NOMO-1 (cell line): ENCODE measurements at regions not wholly inside any gene's neighbourhood (a gene's known extent, or its start where the extent isn't known, plus 50 kb on each side); places are given as distances from the start of the nearest gene placed in this dataset.

Experiments used
- DNase-seq, 2 experiments: peaks; one replicate each; lab custom pipeline; 2025; ENCODE audit not compliant: unreplicated experiment in 2 of 2; lab: John Stamatoyannopoulos, UW

DNA sequence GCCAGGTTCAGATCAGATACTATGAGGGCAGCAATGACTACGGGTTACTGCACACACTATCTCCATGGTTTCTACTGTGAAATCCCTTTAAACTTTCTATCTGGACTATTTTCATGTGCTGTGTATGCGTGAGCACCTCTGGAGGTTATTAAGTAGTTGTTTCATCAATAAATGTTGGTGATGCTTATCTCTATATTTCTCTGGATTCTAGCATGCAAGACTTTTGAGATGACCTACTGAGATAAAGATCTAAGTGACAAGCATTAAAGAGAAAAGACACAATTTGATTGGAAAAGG, 194.0 kb downstream of the NRIP1 start:
- no peak for DNase-seq

- peak; percentile 24 to 63 for DNase-seq
These were observed 194.6 kb downstream of the NRIP1 start for GRCh38 chr21:14869984-14870852.

DNA sequence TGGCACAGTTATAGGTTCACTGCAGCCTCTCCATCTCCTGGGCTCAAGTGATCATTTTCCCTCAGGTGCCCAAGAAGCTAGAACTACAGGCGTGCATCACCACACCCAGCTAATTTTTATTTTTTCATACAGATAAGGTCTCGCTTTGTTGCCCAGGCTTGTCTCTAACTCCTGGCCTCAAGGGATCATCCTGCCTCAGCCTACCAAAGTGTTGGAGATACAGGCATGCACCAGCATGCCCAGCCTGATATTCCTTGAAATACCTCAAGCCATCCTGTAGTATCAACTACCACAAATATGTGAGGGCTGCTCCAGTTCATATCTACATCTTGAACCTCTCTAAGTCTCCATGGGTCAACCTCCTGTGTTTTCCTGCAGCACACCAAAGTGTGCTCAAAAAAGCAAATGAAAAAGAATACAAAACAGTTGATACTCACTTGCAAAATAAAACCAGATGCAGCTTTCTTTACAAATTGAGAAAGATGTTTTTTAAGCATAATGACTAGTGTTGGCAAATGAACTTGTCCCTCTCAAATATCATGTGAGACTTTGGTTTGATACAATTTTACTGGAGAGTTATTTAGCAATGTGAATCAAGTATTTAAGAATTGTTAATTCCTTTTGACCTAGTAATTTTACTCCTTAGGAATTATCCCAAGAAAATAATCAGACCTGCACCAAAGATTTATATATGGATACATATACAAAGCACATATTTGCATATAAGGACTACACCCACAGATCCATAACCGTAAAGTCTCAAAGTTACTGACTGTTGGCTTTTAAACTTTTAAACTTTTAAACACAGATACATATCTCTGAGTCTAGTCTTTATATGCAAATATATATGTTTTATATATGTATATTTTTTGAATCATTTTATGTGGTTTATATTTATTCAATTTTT, 197.7 kb downstream of the NRIP1 start:
- DNase-seq = no peak

GRCh38 chr21:14864211-14865021, 200.4 kb downstream of the NRIP1 start:
- peak; percentile 33 to 38 for DNase-seq

DNA sequence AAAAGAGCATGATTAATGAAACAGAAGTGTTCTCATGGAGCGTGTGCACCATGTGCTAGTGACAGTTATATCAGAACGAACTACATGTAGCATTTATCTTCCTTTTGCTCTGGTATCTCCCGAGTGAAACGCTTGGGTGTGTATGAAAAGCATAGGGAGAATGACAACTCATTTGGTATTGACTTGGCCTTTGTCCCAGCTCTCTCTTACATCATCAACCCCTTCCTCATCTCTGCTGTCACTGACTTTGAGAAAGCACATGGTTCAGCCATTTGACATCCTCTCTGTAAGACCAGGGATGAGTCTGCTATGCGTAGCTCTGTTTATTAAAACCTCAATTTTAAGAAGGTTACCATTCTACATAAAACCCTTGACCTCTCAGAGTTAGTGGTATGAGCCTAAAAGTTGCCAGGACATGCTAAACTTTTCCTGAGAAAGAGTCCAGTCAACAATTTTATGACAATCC, 201.0 kb downstream of the NRIP1 start:
- DNase-seq = no peak

GRCh38 chr21:14862794-14863720, 201.7 kb downstream of the NRIP1 start:
- no peak for DNase-seq

- peak in 1 of 2 experiments; percentile 61 for DNase-seq
These were observed 206.5 kb downstream of the NRIP1 start for GRCh38 chr21:14858311-14858710.

- DNase-seq = no peak
These were observed 207.3 kb downstream of the NRIP1 start for GRCh38 chr21:14857529-14857928.

DNA sequence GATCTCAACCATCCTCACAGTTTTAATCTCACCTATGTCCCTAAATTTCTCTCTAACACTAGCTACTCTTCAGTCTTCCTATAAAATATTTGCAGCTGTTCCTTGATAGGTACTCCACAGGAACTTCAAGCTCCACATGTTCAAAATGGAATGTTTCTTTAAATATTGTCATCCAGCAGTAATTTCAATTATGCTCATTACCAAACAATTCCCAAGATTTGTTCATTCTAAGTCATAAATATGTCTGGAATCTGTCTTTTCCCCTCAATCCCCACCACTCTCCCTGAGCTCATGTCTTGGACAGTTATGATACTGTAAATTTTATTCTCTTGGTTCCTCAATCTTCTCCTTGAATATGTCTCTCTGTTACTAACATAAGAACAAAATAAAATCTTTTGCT, 214.4 kb downstream of the NRIP1 start:
- no peak for DNase-seq

GRCh38 chr21:14846621-14847020, 218.2 kb downstream of the NRIP1 start:
- DNase-seq = peak in 1 of 2 experiments; percentile 44

DNA sequence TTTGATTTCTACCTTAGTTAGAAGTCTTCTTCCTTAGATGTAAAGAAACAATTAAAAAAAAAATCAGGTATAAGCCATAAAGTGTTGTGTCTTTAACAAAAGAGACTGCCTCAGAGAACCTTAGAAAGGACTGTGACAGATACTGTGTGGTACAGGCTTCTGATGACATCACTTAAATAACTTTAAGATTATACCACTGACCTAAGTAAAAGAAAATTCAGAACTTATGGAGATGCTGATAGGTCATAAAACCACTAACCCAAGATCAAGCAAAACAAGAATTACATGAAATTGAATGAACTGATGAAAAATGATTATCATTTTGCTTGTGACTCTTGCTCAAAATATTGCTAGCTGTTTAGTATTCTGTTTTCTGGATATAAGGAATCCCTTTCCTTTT, 220.8 kb downstream of the NRIP1 start:
- DNase-seq = no peak

- no peak for DNase-seq
These were observed 222.2 kb downstream of the NRIP1 start for GRCh38 chr21:14842601-14843000.

DNA sequence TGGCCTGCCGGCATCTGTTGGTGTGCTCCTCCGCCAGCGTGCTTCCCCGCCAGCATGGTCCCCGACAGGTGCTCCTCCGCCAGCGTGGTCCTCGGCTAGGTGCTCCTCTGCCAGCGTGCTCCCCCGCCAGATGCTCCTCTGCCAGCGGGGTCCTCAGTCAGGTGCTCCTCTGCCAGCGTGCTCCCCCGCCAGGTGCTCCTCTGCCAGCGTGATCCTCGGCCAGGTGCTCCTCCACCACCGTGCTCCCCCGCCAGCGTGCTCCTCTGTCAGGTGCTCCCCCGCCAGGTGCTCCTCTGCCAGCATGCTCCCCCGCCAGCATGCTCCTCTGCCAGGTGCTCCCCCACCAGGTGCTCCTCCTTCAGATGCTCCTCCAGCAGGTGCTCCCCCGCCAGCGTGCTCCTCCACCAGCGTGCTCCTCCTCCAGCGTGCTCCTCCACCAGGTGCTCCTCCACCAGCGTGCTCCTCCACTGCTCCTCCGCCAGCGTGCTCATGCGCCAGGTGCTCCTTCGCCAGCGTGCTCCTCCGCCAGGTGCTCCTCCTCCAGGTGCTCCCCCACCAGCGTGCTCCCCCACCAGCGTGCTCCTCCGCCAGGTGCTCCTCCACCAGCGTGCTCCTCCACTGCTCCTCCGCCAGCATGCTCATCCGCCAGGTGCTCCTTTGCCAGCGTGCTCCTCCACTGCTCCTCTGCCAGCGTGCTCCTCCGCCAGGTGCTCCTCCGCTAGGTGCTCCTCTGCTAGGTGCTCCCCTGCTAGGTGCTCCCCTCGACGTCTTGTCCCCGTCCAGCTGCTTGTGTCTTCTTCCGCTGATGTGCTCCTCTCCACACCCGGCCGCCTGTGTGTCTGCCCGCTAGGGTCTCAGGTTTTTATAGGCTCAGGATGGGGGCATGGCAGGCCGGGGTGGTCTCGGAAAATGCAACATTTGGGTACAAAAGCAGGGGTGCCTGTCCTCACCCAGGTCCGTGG, 223.0 kb downstream of the NRIP1 start:
- DNase-seq = no peak

- DNase-seq = no peak
These were observed 226.4 kb downstream of the NRIP1 start for GRCh38 chr21:14838400-14838799.

DNA sequence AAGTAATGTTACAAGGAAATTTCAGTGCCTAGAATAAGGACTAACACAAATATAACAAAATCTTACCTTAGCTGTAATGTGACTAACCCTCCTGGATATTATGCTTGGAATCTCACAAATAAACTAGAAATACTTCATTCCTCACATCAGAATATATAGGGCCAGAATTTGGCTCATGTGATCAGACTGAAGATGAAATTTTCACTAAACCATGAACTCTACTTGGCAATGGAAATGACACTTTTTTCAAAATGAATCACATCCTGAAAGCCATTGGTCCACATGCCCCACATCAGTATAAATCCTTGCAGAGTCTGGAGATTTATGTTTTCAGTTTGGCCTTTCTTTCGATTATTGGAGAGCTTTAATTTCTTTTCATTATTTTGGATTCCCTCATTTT, 227.8 kb downstream of the NRIP1 start:
- DNase-seq = no peak

GRCh38 chr21:14833666-14834351, 231.0 kb downstream of the NRIP1 start:
- no peak for DNase-seq

DNA sequence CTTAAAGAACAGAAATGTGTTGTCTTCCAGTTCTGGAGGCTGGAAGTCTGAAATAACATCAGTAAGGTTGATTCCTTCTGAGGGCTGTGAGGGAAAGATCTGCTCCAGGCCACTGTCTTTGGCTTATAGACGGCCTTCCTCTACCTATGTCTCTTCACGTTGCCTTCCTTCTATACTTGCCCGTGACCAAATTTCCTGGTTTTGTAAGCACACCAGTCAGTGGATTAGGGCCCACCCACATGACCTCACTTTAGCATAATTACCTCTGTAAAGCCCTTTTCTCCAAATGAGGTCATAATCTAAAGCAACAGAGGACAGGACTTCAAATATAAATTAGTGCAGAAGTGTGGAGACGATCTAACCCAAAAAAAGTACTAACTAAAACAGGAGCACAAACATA, 231.6 kb downstream of the NRIP1 start:
- no peak for DNase-seq

DNA sequence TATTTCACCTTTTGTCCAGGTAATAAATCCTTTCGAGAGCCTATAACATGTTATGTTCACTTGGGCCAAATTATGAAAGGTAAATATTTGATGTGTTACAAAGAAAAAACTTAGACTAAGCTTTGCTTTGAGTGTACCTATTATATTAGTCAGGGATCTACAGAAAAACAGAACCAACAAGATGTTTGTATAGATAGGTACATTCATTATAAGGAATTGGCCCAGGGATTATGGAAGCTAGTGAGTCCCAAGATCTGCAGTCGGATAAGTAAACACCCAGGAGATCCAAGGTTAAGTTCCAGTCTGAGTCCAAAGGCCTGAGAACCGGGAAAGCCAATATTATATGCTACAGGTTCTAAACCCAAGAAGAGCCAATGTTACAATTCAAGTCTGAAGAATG, 234.5 kb downstream of the NRIP1 start:
- no peak for DNase-seq
